Erythroblast (primary cell): ENCODE measurements at regions not wholly inside any gene's neighbourhood (a gene's known extent, or its start where the extent isn't known, plus 50 kb on each side); places are given as distances from the start of the nearest gene placed in this dataset.

Source experiments
- GATA1 ChIP-seq: IDR thresholded peaks from 2 replicates; pipeline ENCODE4 v1.6.1; 2011; ENCODE audit warnings: low read depth, mild to moderate bottlenecking, control low read depth, low read length, moderate library complexity
- POLR2A ChIP-seq: IDR thresholded peaks from 2 replicates; pipeline ENCODE4 v1.6.1; 2011; ENCODE audit warnings: mild to moderate bottlenecking, low read length

DNA sequence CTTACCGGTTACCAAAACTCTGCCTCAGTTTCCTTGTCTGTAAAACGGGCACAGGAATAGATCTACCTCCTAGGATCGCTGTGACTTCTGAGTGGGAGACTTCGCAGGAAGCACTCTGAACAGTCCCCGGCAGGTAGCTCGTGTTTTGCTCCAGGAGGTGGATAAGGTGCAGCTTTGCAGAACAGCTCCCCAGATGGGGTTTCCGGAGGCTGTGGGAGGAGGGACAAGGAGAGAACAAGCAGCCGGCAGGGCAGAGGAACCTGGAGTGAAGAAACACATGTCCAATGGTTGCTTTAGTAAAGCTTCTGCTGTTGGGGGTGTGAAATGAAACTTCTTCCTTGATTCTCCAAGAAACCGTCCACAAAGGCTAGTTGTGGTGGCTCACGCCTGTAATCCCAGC is 95.5 kb upstream of the TARDBP start:
- TF ChIP-seq POLR2A (no peak), GATA1 (no peak)
